Endothelial cell of umbilical vein (primary cell): ENCODE measurements at regions not wholly inside any gene's neighbourhood (a gene's known extent, or its start where the extent isn't known, plus 50 kb on each side); places are given as distances from the start of the nearest gene placed in this dataset.

Experiments used
- EZH2 ChIP-seq: IDR thresholded peaks from 2 replicates; pipeline ENCODE4 v1.6.1; 2012; ENCODE audit warnings: borderline replicate concordance, low read depth, mild to moderate bottlenecking, moderate library complexity, low read length, inconsistent platforms; ENCODE audit not compliant: severe bottlenecking
- POLR2A ChIP-seq: IDR thresholded peaks from 2 replicates; pipeline ENCODE4 v1.6.1; 2012; ENCODE audit warnings: low read depth, mild to moderate bottlenecking, control low read depth, low read length
- POLR2AphosphoS5 ChIP-seq: IDR thresholded peaks from 2 replicates; pipeline ENCODE4 v1.6.1; 2012; ENCODE audit warnings: low read depth, mild to moderate bottlenecking, control low read depth, low read length, moderate library complexity; ENCODE audit not compliant: insufficient read depth
- TF ChIP-seq, protein P1 (sequence below), 2 donors: IDR thresholded peaks; 1 replicate in 1 of 2; 2 replicates in 1 of 2; pipeline ENCODE4 v1.5.1; 2011; ENCODE audit warnings: low read length in 2 of 2, mild to moderate bottlenecking in 2 of 2, moderate library complexity in 2 of 2, control low read depth in 1 of 2, inconsistent platforms in 1 of 2, low read depth in 1 of 2; ENCODE audit not compliant: insufficient read depth in 1 of 2; ENCODE audit errors: extremely low read depth in 1 of 2

GRCh38 chr2:103868396-103868795 lies 985.5 kb upstream of the POU3F3 start:
- TF ChIP-seq, protein P1, sequence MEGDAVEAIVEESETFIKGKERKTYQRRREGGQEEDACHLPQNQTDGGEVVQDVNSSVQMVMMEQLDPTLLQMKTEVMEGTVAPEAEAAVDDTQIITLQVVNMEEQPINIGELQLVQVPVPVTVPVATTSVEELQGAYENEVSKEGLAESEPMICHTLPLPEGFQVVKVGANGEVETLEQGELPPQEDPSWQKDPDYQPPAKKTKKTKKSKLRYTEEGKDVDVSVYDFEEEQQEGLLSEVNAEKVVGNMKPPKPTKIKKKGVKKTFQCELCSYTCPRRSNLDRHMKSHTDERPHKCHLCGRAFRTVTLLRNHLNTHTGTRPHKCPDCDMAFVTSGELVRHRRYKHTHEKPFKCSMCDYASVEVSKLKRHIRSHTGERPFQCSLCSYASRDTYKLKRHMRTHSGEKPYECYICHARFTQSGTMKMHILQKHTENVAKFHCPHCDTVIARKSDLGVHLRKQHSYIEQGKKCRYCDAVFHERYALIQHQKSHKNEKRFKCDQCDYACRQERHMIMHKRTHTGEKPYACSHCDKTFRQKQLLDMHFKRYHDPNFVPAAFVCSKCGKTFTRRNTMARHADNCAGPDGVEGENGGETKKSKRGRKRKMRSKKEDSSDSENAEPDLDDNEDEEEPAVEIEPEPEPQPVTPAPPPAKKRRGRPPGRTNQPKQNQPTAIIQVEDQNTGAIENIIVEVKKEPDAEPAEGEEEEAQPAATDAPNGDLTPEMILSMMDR (IDR thresholded peaks at IDR 0.05; ENCODE audit: extremely low read depth in 1 of 2, insufficient read depth in 1 of 2, low read depth in 1 of 2, low read length in 2 of 2) = no peak
- TF ChIP-seq EZH2 (no peak), POLR2A (no peak), POLR2AphosphoS5 (no peak)
